Coronary artery (tissue), 2 donors: ENCODE measurements at regions not wholly inside any gene's neighbourhood (a gene's known extent, or its start where the extent isn't known, plus 50 kb on each side); places are given as distances from the start of the nearest gene placed in this dataset.

Source experiments
- DNase-seq: peaks from one replicate; pipeline ENCODE4 v3.0.0-alpha.2; 2017; ENCODE audit warnings: low spot score
- H3K27ac ChIP-seq, 2 donors: fragments of 200-600 bp; sonication (generic); one replicate each; pipeline ENCODE4 v1.5.1; 2016 to 2019
- H3K4me3 ChIP-seq: fragments of 200-600 bp; sonication (generic); 2 replicates; pipeline ENCODE4 v1.5.1; 2016; ENCODE audit warnings: mild to moderate bottlenecking, moderate library complexity
- CTCF ChIP-seq: fragments of 200-600 bp; sonication (generic); IDR thresholded peaks from one replicate; pipeline ENCODE4 v1.5.1; 2019; ENCODE audit warnings: antibody characterized with exemption

DNA sequence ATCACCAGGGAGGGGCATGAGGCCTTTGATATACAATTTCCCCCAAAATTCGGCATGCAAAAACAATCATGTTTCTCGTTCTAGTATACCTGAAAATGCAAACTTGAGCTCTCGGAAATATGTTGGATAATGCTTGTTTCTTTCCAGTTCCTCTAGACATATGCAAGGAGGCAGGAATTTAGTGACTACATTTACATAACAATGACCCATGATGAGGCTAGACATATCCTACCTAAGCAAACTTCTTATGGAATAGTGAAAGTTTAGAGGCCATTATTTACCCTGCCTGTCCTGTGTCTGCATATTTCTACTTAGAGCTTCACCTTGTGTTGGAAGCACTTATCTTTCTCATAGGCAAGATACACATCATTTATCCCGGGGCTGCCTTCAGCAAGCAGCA, 514.6 kb downstream of the KCNJ2 start:
- no peak overlapping the region for H3K4me3 ChIP-seq
- H3K27ac ChIP-seq, result no peak overlapping the region
- no peak for DNase-seq
- no peak for TF ChIP-seq CTCF

- H3K27ac ChIP-seq, result no peak overlapping the region
- H3K4me3 ChIP-seq, result no peak overlapping the region
- TF ChIP-seq CTCF, result no peak
- DNase-seq, result no peak
Observed at GRCh38 chr17:70687421-70687820, 518.1 kb downstream of the KCNJ2 start.

DNA sequence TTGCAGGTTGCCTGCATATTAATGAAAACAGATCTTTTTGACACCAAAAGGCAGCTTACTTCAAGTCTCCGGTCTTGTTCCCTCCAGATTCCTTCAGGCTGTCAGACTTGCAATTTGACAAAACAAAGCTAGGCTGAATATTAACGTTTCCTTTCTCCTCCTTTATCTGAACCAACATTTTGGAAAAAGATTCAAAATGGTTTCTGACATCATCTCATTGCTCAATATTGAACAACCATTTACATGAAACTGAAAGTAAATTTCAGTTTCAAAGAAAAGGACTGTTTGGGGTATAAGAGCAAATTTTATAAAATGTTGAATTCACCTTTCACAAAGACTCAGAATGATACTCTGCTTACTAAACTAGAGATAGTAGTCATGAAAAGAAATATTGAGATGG, 521.8 kb downstream of the KCNJ2 start:
- Histone ChIP-seq H3K4me3 (no peak overlapping the region), H3K27ac (no peak overlapping the region)
- DNase-seq, result no peak
- TF ChIP-seq CTCF, result no peak

GRCh38 chr17:70699408-70699807, 530.1 kb downstream of the KCNJ2 start:
- no peak for TF ChIP-seq CTCF
- DNase-seq, result no peak
- H3K27ac ChIP-seq, result no peak overlapping the region

GRCh38 chr17:70702683-70703255, 533.4 kb downstream of the KCNJ2 start:
- DNase-seq, result no peak
- Histone ChIP-seq H3K27ac (no peak overlapping the region), H3K4me3 (no peak overlapping the region)
- no peak for TF ChIP-seq CTCF

More at GRCh38 chr17:70699408-70699807, 530.1 kb downstream of the KCNJ2 start:
- no peak overlapping the region for H3K4me3 ChIP-seq

DNA sequence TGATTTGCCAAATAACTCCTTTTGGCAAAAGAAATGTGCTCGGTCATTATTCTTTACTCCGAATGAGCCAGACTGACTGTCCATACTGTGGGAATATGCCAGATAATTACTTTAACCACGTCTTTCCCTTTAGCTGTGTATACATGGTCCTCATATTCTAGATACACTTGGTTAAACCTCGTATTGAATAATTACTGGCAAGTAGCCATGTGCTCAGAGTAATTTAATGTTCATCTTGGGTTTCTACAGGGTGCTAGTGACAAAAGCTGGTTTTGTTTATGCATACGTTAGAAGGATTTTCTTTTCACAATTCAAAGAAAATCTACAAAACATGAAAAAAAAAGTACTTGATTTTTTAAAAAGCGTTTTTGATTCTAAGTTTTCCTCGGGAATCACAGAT, 540.3 kb downstream of the KCNJ2 start:
- H3K4me3 ChIP-seq, result no peak overlapping the region
- no peak for TF ChIP-seq CTCF
- H3K27ac ChIP-seq, result no peak overlapping the region
- DNase-seq, result no peak

DNA sequence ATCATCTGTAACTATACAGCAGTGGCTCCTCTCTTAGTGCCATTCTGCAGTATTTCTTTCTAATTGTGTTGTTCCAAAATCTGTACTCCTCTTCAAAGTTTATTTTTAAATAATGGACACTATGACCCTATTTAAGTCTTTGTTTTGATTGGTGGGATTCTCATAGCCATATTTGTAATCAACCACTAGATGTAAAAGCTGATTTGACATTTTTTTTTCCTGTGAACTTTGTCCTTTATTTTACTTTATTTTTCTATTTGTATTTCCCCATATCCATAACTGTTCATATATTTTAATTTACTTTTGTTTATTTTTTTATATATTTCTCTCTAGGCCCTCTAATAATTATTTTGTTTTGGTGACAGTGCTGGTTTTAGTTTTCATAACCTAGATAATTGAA, 544.4 kb downstream of the KCNJ2 start:
- no peak for TF ChIP-seq CTCF
- no peak overlapping the region for H3K27ac ChIP-seq

More for the DNA sequence above, 544.4 kb downstream of the KCNJ2 start:
- no peak for DNase-seq
- no peak overlapping the region for H3K4me3 ChIP-seq
